ENCODE measurements at regions not wholly inside any gene's neighbourhood (a gene's known extent, or its start where the extent isn't known, plus 50 kb on each side); places are given as distances from the start of the nearest gene placed in this dataset.

- DNase-seq (ENCODE audit: low read depth in 1 of 2, low spot score in 1 of 2): no peak
- H3K4me3 ChIP-seq (replicated peaks; ENCODE audit: insufficient read depth, low read length): no peak overlapping the region
- no peak overlapping the region for H3K27ac ChIP-seq (replicated peaks)
- H3K27me3 ChIP-seq (ENCODE audit: insufficient read depth, poor library complexity, severe bottlenecking): no peaks in the 10 kb centered on the region
- TF ChIP-seq POLR2AphosphoS5 (IDR thresholded peaks at IDR 0.05; ENCODE audit: low read depth) (no peak), REST (IDR thresholded peaks at IDR 0.05; ENCODE audit: insufficient replicate concordance, low read depth) (no peak), GABPA (IDR thresholded peaks at IDR 0.05; ENCODE audit: low read depth) (no peak), SPI1 (IDR thresholded peaks at IDR 0.05; ENCODE audit: borderline replicate concordance, low read depth) (no peak)
- TF ChIP-seq, protein P1, sequence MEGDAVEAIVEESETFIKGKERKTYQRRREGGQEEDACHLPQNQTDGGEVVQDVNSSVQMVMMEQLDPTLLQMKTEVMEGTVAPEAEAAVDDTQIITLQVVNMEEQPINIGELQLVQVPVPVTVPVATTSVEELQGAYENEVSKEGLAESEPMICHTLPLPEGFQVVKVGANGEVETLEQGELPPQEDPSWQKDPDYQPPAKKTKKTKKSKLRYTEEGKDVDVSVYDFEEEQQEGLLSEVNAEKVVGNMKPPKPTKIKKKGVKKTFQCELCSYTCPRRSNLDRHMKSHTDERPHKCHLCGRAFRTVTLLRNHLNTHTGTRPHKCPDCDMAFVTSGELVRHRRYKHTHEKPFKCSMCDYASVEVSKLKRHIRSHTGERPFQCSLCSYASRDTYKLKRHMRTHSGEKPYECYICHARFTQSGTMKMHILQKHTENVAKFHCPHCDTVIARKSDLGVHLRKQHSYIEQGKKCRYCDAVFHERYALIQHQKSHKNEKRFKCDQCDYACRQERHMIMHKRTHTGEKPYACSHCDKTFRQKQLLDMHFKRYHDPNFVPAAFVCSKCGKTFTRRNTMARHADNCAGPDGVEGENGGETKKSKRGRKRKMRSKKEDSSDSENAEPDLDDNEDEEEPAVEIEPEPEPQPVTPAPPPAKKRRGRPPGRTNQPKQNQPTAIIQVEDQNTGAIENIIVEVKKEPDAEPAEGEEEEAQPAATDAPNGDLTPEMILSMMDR (IDR thresholded peaks at IDR 0.05; ENCODE audit: insufficient read depth, low read length): no peak
Observed at GRCh38 chr6:152811785-152812184, 61.2 kb downstream of the VIP start.

DNA sequence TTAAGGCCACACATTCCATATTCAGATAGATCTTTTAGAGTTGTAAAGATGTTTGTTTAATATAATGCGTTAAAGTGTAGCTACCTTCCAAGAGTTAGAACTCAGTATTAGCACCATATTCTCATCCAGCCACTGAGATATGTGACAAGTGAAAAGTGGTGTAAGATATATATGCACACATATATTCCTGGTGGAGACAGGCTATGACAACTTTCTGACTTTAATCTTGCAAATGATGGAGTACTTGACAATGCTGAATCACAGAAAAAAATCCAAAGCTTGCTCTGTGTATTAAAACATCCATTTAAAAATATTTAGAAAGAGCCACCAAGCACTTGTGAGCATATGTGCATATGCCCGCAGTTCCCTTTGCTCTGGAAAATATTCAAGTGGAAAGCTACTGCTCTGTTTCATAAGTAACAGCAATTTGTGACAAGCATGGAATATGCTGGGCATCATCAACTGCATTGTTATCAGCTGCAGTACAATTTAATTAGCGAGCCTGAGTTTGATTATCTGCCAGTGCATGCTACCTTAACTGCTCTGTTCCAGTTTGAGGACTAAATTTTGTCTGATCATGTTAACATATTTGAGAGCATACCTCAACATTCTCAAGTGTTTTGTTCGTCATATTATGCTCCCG lies 64.8 kb downstream of the VIP start:
- Histone ChIP-seq H3K4me3 (replicated peaks; ENCODE audit: insufficient read depth, low read length) (no peak overlapping the region), H3K27me3 (ENCODE audit: insufficient read depth, poor library complexity, severe bottlenecking) (no peaks in the 10 kb centered on the region), H3K27ac (replicated peaks) (no peak overlapping the region)
- TF ChIP-seq GABPA (IDR thresholded peaks at IDR 0.05; ENCODE audit: low read depth): no peak
- no peak for TF ChIP-seq SPI1 (IDR thresholded peaks at IDR 0.05; ENCODE audit: borderline replicate concordance, low read depth)
- TF ChIP-seq POLR2AphosphoS5 (IDR thresholded peaks at IDR 0.05; ENCODE audit: low read depth): no peak
- TF ChIP-seq REST (IDR thresholded peaks at IDR 0.05; ENCODE audit: insufficient replicate concordance, low read depth): no peak
- TF ChIP-seq, protein P1 (IDR thresholded peaks at IDR 0.05; ENCODE audit: insufficient read depth, low read length): no peak
- no peak for DNase-seq (ENCODE audit: low read depth in 1 of 2, low spot score in 1 of 2)

DNA sequence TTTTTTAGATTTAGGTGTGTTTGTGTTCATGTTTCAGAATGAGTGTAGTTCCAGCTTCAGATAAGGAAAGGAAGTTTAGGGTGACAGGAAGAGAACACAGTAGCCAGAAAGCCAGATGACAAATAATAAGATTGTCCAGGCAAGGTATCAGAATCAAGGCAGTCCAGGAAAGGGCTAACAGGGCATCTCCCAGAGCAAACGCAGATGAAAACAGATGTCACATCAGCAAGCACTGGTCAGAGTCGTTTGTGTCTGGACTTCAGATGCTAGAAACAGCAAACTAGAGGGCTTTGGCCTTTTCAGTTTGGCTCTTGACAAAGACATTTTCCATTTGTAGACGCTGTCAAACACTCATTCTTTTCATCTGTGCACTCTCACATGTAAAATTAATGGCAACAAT lies 65.5 kb downstream of the VIP start:
- no peak for TF ChIP-seq SPI1 (IDR thresholded peaks at IDR 0.05; ENCODE audit: borderline replicate concordance, low read depth)
- Histone ChIP-seq H3K27ac (replicated peaks) (no peak overlapping the region), H3K27me3 (ENCODE audit: insufficient read depth, poor library complexity, severe bottlenecking) (no peaks in the 10 kb centered on the region), H3K4me3 (replicated peaks; ENCODE audit: insufficient read depth, low read length) (no peak overlapping the region)
- no peak for DNase-seq (ENCODE audit: low read depth in 1 of 2, low spot score in 1 of 2)

GRCh38 chr6:152821525-152821924 lies 70.9 kb downstream of the VIP start:
- no peaks in the 10 kb centered on the region for H3K27me3 ChIP-seq (ENCODE audit: insufficient read depth, poor library complexity, severe bottlenecking)
- no peak overlapping the region for H3K4me3 ChIP-seq (replicated peaks; ENCODE audit: insufficient read depth, low read length)
- DNase-seq (ENCODE audit: low read depth in 1 of 2, low spot score in 1 of 2): no peak
- no peak overlapping the region for H3K27ac ChIP-seq (replicated peaks)
- TF ChIP-seq, protein P1 (IDR thresholded peaks at IDR 0.05; ENCODE audit: insufficient read depth, low read length): no peak
- TF ChIP-seq POLR2AphosphoS5 (IDR thresholded peaks at IDR 0.05; ENCODE audit: low read depth) (no peak), SPI1 (IDR thresholded peaks at IDR 0.05; ENCODE audit: borderline replicate concordance, low read depth) (no peak), GABPA (IDR thresholded peaks at IDR 0.05; ENCODE audit: low read depth) (no peak), REST (IDR thresholded peaks at IDR 0.05; ENCODE audit: insufficient replicate concordance, low read depth) (no peak)
